Aorta (tissue), 5 donors: ENCODE measurements at regions not wholly inside any gene's neighbourhood (a gene's known extent, or its start where the extent isn't known, plus 50 kb on each side); places are given as distances from the start of the nearest gene placed in this dataset.

Source experiments
- ATAC-seq: fragments of 200-7000 bp; cut with Tn5 transposase; one replicate; pipeline ENCODE4 v1.9.1; 2022; ENCODE audit warnings: moderate library complexity; ENCODE audit not compliant: low FRiP score
- DNase-seq, 2 donors: peaks; one replicate each; pipeline ENCODE4 v3.0.0-alpha.2; 2020
- H3K27ac ChIP-seq, 2 donors: one replicate each; pipeline ENCODE4 v1.5.1; 2013; ENCODE audit warnings: low read length in 2 of 2, mild to moderate bottlenecking in 2 of 2, moderate library complexity in 2 of 2, control low read depth in 1 of 2, inconsistent platforms in 1 of 2, low read depth in 1 of 2
- H3K27me3 ChIP-seq, 2 donors: one replicate each; pipeline ENCODE4 v1.6.1; 2013; ENCODE audit warnings: control low read depth in 1 of 2, low read length in 1 of 2, mild to moderate bottlenecking in 1 of 2, moderate library complexity in 1 of 2; ENCODE audit not compliant: insufficient read depth in 2 of 2, control insufficient read depth in 1 of 2
- H3K36me3 ChIP-seq, 2 donors: one replicate each; pipeline ENCODE4 v1.6.1; 2013; ENCODE audit warnings: control low read depth in 1 of 2, low read length in 1 of 2, mild to moderate bottlenecking in 1 of 2; ENCODE audit not compliant: insufficient read depth in 2 of 2, control insufficient read depth in 1 of 2
- H3K4me1 ChIP-seq, 2 donors: one replicate each; pipeline ENCODE4 v1.6.1; 2013; ENCODE audit warnings: low read length in 2 of 2, control low read depth in 1 of 2, mild to moderate bottlenecking in 1 of 2, moderate library complexity in 1 of 2; ENCODE audit not compliant: insufficient read depth in 2 of 2, control insufficient read depth in 1 of 2
- H3K4me3 ChIP-seq, 2 donors: one replicate each; pipeline ENCODE4 v1.5.1; 2013; ENCODE audit warnings: low read length in 2 of 2, control low read depth in 1 of 2, mild to moderate bottlenecking in 1 of 2
- H3K9me3 ChIP-seq: one replicate; pipeline ENCODE4 v1.6.1; 2013; ENCODE audit warnings: mild to moderate bottlenecking, low read length; ENCODE audit not compliant: control insufficient read depth
- WGBS, 2 donors: extraction: QIAGEN DNeasy Blood & Tissue Kit; methylation state at CpG; one replicate each; pipeline ENCODE4 v1.1.7; 2013; 5-methylcytosine and 5-hydroxymethylcytosine counted together
- intact Hi-C, 2 donors: fragments of 100-400 bp; cut with DNase I; formaldehyde crosslinking; loops; one replicate each; pipeline versions ENCODE4 v1.14.2 to v1.15.0; 2022
- donor health status: healthy with polysubstance abuse.
- donor health status: Bipolar disorder and iron deficiency.
- donor health status: DM: no; HTN: no; CAD: no.
- donor health status: DM: no; HTN: no; CAD: no.
- donor health status: DM: yes; HTN: yes; CAD: no.

GRCh38 chr6:148249679-148250375, 92.8 kb upstream of the SASH1 start:
- ATAC-seq = no peak
- H3K36me3 ChIP-seq = no peaks in the 10 kb centered on the region
- no peaks in the 10 kb centered on the region for H3K27me3 ChIP-seq
- peaks cover 2 to 4% of the 10 kb centered on the region in 2 donors for H3K4me1 ChIP-seq
- H3K27ac ChIP-seq = no peak overlapping the region
- H3K4me3 ChIP-seq = no peak overlapping the region
- 46% methylated on average over 5 of the region's 5 CpGs for WGBS, 2 donors
- intact Hi-C loops = loop anchor here in 1 of 2 donors (2.0 to 10.0 kb wide), 4 partner anchors 58 to 745 kb away; partner anchors contain the start of gene SAMD5
- no peaks in the 10 kb centered on the region for H3K9me3 ChIP-seq
- no peak for DNase-seq

- no peaks in the 10 kb centered on the region for H3K9me3 ChIP-seq
- H3K36me3 ChIP-seq = no peaks in the 10 kb centered on the region
- no peak overlapping the region for H3K4me3 ChIP-seq
- no peaks in the 10 kb centered on the region for H3K27me3 ChIP-seq
- ATAC-seq (peak; percentile 87), DNase-seq (no peak)
- 12 to 14% methylated on average over 4 of the region's 4 CpGs for WGBS, 2 donors
- H3K4me1 ChIP-seq = peaks cover 0 to 4% of the 10 kb centered on the region in 2 donors
- H3K27ac ChIP-seq = no peak overlapping the region
- intact Hi-C loops = loop anchor here (1.0 to 10.0 kb wide), 3 partner anchors 74 to 214 kb away; no protein-coding TSS in a partner anchor
Observed at GRCh38 chr6:148250975-148251685, 91.5 kb upstream of the SASH1 start.

GRCh38 chr6:148251891-148252290, 90.7 kb upstream of the SASH1 start:
- 82% methylated on average over 7 of the region's 7 CpGs for WGBS, 2 donors
- peaks cover 0 to 4% of the 10 kb centered on the region in 2 donors for H3K4me1 ChIP-seq
- no peak overlapping the region for H3K4me3 ChIP-seq
- intact Hi-C loops = loop anchor here (1.0 to 10.0 kb wide), 3 partner anchors 75 to 213 kb away; no protein-coding TSS in a partner anchor
- H3K36me3 ChIP-seq = no peaks in the 10 kb centered on the region
- no peak for DNase-seq
- ATAC-seq = no peak
- no peak overlapping the region for H3K27ac ChIP-seq
- no peaks in the 10 kb centered on the region for H3K9me3 ChIP-seq
- H3K27me3 ChIP-seq = no peaks in the 10 kb centered on the region

GRCh38 chr6:148257810-148258209, 84.8 kb upstream of the SASH1 start:
- intact Hi-C loops = loop anchor here in 1 of 2 donors (10.0 kb wide), 1 partner anchor 207 kb away; no protein-coding TSS in a partner anchor
- no peak overlapping the region for H3K4me3 ChIP-seq

GRCh38 chr6:148258868-148259267, 83.8 kb upstream of the SASH1 start:
- Histone ChIP-seq H3K4me3 (no peak overlapping the region), H3K9me3 (no peaks in the 10 kb centered on the region), H3K27me3 (no peaks in the 10 kb centered on the region), H3K36me3 (no peaks in the 10 kb centered on the region), H3K4me1 (peaks cover 0 to 2% of the 10 kb centered on the region in 2 donors), H3K27ac (no peak overlapping the region)
- 57 to 64% methylated on average over 5 of the region's 5 CpGs for WGBS, 2 donors
- intact Hi-C loops = loop anchor here in 1 of 2 donors (10.0 kb wide), 1 partner anchor 206 kb away; no protein-coding TSS in a partner anchor
- DNase-seq = no peak
- no peak for ATAC-seq

More at GRCh38 chr6:148257810-148258209, 84.8 kb upstream of the SASH1 start:
- H3K36me3 ChIP-seq = no peaks in the 10 kb centered on the region
- peaks cover 0 to 2% of the 10 kb centered on the region in 2 donors for H3K4me1 ChIP-seq
- H3K27ac ChIP-seq = no peak overlapping the region
- no peak for DNase-seq
- H3K9me3 ChIP-seq = no peaks in the 10 kb centered on the region
- no peaks in the 10 kb centered on the region for H3K27me3 ChIP-seq
- ATAC-seq = no peak
- WGBS, 2 donors = 98 to 99% methylated on average over 6 of the region's 6 CpGs

- Histone ChIP-seq H3K4me1 (peaks cover 0 to 2% of the 10 kb centered on the region in 2 donors), H3K27me3 (no peaks in the 10 kb centered on the region), H3K27ac (no peak overlapping the region), H3K36me3 (no peaks in the 10 kb centered on the region), H3K4me3 (no peak overlapping the region), H3K9me3 (no peaks in the 10 kb centered on the region)
- DNase-seq = no peak
- ATAC-seq = no peak
- intact Hi-C loops = loop anchor here in 1 of 2 donors (10.0 kb wide), 1 partner anchor 143 kb away; no protein-coding TSS in a partner anchor
- 82 to 95% methylated on average over 6 of the region's 6 CpGs for WGBS, 2 donors
Observed at GRCh38 chr6:148261470-148261869, 81.2 kb upstream of the SASH1 start.

- WGBS, 2 donors = 9 to 21% methylated on average over 3 of the region's 3 CpGs
- Histone ChIP-seq H3K4me3 (no peak overlapping the region), H3K4me1 (peaks cover 2% of the 10 kb centered on the region in 2 donors), H3K27ac (no peak overlapping the region), H3K27me3 (no peaks in the 10 kb centered on the region), H3K9me3 (no peaks in the 10 kb centered on the region), H3K36me3 (no peaks in the 10 kb centered on the region)
- no peak for ATAC-seq
- no peak for DNase-seq
- intact Hi-C loops = loop anchor here in 1 of 2 donors (10.0 kb wide), 1 partner anchor 142 kb away; no protein-coding TSS in a partner anchor
Observed at GRCh38 chr6:148263010-148263409, 79.6 kb upstream of the SASH1 start.

- H3K4me1 ChIP-seq = peaks cover 2% of the 10 kb centered on the region in 2 donors
- WGBS, 2 donors = 70 to 77% methylated on average over 5 of the region's 5 CpGs
Observed at GRCh38 chr6:148263961-148264360, 78.7 kb upstream of the SASH1 start.

More at GRCh38 chr6:148263961-148264360, 78.7 kb upstream of the SASH1 start:
- no peaks in the 10 kb centered on the region for H3K36me3 ChIP-seq
- intact Hi-C loops = loop anchor here in 1 of 2 donors (10.0 kb wide), 1 partner anchor 141 kb away; no protein-coding TSS in a partner anchor
- H3K9me3 ChIP-seq = no peaks in the 10 kb centered on the region
- no peak for ATAC-seq
- no peaks in the 10 kb centered on the region for H3K27me3 ChIP-seq
- no peak overlapping the region for H3K27ac ChIP-seq
- no peak for DNase-seq
- H3K4me3 ChIP-seq = no peak overlapping the region
